Fibroblast of peridontal ligament (primary cell): ENCODE measurements at regions not wholly inside any gene's neighbourhood (a gene's known extent, or its start where the extent isn't known, plus 50 kb on each side); places are given as distances from the start of the nearest gene placed in this dataset.
"Not testable (repeated sequence)": the region's sequence is repeated elsewhere in the genome, so short reads cannot be mapped to it uniquely, and the experiment has no call there.

Source experiments
- DNase-seq: peaks from one replicate; pipeline ENCODE4 v3.0.0-alpha.2; 2010; ENCODE audit errors: extremely low read depth

DNA sequence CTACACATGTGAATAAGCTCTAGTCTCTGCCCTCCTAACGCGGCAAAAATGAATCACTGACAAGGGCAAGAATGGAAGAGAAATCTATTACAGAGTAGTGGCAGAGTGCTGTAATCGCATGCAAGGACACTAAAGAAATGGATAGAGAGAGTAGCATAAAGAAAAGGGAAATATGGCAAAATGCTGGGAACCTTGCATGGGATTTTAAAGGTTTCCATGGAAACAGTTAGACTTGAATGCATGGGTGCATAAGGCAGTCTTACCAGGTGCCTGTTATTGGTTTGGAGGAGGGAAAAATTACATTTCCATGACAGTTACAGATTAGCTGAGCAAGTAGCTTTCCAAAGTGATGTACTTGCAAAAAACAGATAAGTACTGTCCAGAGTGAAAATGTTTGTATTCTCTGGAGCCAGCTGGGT, 233.4 kb downstream of the PTN start:
- peak; percentile 46 for DNase-seq

DNA sequence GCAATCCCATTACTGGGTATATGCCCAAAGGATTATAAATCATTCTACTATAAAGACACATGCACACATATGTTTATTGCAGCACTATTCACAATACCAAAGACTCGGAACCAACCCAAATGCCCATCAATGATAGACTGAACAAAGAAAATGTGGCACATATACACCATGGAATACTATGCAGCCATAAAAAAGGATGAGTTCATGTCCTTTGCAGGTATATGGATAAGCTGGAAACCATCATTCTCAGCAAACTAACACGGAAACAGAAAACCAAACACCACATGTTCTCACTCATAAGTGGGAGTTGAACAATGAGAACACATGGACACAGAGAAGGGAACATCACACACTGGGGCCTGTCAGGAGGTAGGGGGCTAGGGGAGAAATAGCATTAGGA, 235.7 kb downstream of the PTN start:
- not testable (repeated sequence) for DNase-seq

- not testable (repeated sequence) for DNase-seq
Observed at GRCh38 chr7:137103526-137103925, 235.1 kb downstream of the CHRM2 start.

- peak; percentile 76 for DNase-seq
Observed at GRCh38 chr7:137097111-137097510, 228.7 kb downstream of the CHRM2 start.

- DNase-seq, result peak; percentile 56
Observed at GRCh38 chr7:137096607-137097006, 228.2 kb downstream of the CHRM2 start.

DNA sequence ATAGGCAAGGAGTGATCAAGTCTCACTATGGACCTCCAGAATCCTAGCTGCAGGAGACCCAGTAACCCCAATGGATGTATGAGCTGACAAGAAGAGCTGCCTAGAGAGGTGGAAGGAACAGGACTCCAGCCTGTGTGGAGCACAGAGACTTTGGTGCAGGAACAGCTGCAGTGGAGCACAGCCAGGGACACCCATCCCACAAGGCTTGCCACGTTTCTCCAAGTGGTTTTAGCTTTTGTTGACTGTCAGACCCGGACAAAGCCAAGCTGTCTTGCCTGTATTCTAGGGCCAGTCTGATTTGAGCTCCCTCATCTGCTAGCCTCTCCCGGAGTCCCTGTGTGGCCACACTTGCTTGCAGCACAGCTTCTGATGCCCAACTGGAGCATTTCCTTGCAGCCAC, 224.7 kb downstream of the CHRM2 start:
- DNase-seq, result no peak

GRCh38 chr7:137091396-137091795, 222.9 kb downstream of the CHRM2 start:
- DNase-seq, result peak; percentile 23

DNA sequence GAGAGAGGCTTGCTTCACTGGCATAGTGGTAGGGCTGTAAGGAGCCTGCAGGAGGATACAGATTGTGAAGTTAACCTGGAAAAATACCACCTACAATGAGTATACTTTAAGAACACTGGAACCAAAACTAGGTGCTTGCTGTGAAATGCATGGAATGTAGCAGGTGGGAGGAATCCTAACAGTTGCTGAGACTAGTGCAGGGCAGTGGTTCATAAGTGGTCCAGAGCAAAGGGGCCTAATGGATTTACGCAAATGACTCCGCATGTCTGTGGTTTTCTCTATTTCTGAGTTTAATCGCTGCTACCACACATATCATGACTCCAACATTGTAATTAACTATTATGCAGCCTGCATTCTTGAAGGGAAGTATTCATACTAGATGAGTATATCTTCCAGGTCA, 218.4 kb downstream of the CHRM2 start:
- no peak for DNase-seq

GRCh38 chr7:137084607-137085380, 216.3 kb downstream of the CHRM2 start:
- DNase-seq, result peak; percentile 10

DNA sequence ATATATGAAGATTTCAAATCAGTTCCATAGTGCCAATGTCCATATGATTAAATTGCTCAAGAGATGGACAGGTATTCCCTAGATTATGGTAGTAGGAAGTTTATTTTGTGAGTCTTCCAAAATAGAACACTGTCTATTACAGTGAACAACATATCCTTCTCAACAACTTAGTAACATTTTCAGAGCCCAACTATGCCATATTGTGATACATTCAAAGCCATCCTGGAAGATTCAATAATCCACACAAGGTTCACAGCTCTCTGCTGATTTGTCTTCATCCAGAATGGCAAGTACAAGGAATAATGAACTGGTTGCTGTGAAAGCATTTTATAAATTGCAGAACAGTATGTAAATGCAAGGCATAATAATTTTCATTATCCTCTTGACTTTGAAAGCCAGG, 213.9 kb downstream of the CHRM2 start:
- DNase-seq, result no peak

GRCh38 chr7:137081321-137082093, 213.1 kb downstream of the CHRM2 start:
- peak; percentile 100 for DNase-seq

DNA sequence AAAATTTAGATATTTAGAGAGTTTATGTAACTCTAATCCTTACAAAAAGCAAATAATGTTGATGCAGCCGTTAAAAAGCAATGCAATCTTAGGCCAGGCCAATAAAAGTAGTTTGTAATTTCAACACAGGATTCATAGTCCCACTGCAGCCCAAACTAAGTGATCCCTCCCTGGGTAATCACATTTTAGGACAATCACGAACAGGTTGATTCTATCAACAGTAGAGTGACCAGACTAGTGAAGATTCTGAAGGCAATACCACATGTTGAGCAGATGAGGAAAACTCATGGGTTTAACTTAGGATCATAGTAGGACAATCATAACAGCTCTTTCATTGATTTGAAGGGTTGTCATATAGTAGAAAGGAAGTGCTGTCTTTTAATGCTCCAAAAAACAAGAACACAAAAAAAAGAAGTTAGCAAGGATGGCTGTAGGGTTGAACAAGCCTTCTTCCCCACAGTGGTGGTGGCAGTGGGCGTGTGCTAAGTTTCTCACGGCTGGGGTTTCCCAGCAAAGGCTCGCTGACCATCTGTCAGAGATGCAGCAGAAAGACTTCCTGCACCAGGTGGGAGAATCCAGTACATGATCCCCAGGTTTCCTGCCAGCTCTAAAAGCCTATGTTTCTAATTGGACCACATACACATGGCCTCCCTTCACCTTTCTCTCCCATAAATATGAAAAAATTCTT, 212.2 kb downstream of the CHRM2 start:
- peak; percentile 21 for DNase-seq

DNA sequence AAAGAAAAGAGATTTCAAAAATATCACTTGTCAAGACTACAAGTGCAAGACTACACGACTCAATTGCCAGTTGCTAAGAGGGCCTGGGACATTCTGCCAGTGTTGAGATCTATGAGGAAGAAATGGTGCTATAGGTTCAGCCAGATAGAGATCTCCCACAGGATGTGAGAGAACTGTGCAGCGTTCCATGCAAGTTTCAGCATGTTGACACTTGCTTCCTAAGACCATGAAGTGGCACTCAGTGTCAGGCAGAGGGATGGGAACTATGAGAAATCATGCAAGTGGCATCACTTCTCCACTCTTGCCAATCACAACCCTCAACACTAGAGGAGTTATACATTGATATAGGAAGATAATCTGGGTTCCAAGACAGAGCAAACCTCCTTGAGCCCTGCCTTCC, 210.3 kb downstream of the CHRM2 start:
- DNase-seq, result no peak

DNA sequence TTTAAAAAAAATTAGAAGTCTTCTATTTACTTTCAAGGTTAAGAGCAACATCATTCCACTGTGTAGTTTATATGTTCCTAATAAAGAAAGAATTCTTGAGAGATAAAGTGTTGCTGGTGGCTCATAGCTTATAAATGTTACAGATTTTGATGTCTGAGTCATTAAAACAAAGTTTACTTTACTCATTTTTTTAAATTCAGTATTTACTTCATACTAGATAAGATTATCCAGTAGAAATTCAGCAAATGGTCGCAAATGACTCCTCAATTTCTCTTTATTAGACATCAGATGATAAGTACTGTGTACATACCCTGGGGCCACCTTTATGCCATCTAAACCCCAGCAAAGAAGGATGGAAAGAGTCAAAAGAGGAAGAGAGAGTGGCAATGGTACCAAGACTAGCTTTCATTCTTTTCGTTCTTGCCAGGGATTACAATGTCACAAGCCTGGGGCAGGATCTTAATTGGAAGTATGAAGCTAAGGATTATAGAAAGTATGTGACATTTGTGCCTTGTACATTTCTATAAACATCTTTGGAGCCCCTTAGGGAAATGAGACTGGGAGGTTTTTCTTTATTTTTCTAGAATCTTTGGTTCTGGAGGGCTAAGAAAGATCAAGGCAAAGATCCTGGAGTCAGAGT, 206.1 kb downstream of the CHRM2 start:
- DNase-seq, result peak; percentile 66

DNA sequence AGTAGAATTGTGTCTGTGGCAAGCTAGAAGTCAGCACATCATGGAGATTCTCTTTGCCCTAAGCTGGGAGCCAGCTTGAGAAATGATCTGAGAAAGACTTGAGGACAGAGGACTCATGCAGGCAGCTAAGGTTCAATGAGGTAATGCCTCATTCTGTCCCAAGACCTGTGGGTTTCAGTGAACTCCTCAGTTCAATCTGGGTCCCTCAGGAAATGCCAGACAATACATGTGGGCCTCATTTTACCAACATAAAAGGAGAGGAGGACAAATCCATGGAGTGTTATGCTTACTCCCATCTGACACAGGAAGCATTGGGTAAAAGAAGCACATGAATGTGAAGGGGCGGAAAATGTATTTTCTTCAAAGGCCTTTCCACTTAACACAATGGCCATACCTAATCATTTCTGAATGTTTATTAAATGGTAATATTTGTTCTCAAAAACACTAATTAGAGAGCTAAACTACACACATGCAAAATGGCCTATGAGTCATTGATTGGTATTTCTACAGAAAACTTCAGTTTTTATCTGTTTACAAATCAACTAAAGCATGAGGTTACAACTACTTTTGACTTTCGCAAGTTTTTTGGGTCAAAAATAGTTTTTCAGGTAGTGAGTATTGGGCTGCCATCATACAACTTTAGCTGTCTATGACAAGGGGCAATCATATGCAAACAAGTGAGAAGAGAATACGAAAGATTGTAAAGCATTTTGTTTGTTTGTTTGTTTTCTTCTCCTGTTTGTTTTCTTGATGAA, 205.3 kb downstream of the CHRM2 start:
- DNase-seq, result peak; percentile 30
